ENCODE measurements at regions not wholly inside any gene's neighbourhood (a gene's known extent, or its start where the extent isn't known, plus 50 kb on each side); places are given as distances from the start of the nearest gene placed in this dataset.
"Not testable (repeated sequence)": the region's sequence is repeated elsewhere in the genome, so short reads cannot be mapped to it uniquely, and the experiment has no call there.

DNA sequence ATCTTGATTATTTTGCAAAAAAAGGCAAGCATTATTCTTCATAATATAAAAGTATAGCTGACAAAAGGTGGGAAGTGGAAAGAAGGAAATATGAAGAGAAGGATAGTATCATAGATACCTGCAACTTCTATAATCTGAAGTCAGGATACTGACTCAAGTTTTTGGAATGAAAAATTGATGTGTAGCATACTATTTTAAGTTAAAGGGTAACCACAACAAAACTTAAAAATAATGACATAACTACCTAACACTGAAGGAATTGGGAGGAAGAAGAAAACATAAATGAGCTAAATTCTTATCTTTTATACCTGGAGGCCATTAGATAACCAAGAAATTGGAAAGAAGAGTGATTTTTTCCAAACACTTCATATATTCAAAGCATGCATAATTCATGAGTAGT, 51.8 kb upstream of the TLE1 start:
- no peak for DNase-seq

DNA sequence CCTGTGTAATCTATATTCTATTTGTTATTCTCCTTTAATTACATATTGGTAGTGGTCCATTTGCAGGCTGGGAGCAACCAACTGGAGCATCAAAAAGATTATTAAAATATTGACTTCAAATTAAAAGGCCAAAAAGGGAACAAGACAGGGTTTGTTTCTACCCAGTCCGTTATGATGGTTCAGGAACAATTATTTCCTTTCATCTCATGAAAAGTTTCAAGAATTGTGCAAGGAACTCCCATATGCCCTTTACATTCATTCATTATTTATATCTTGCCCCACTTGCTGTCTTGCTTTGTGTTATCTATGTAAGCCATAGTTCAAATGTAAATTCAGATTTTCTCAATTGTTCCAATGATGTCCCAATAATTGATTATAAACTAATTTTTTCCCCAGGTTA, 58.7 kb upstream of the TLE1 start:
- DNase-seq = no peak

DNA sequence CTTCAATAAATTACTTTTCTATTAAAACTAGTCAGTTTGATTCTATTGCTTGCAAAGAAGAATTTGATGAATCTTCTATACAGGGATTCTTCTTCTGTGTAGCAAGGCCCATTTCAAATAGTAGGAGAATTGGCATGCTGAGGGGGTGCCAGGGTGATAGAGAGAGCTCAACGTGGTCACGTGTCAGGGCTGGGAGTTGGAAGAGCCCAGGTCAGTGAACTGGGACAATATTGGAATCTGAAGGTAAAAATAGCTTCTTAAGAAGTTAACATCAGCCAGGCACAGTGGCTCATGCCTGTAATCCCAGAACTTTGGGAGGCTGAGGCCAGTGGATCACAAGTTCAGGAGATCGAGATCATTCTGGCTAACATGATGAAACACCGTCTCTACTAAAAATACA, 64.1 kb upstream of the TLE1 start:
- no peak for DNase-seq

DNA sequence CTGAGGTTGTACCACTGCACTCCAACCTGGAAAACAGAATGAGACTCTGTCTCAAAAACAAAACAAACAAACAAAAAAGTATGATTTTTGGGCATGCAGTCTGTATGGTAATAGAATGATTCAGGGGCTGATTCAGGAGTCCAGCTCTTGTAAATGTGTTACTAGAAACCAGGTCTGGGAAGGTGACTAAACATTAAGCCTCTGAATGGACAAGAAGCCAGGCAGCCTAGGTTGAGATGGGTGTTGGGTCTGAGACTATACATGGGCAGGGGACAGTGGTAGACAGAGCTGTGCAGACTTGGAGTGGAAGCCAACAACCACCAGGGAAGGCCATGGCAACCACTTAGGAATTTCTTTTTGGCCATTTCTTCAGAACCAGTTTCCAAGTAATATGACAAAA, 64.9 kb upstream of the TLE1 start:
- DNase-seq = no peak

DNA sequence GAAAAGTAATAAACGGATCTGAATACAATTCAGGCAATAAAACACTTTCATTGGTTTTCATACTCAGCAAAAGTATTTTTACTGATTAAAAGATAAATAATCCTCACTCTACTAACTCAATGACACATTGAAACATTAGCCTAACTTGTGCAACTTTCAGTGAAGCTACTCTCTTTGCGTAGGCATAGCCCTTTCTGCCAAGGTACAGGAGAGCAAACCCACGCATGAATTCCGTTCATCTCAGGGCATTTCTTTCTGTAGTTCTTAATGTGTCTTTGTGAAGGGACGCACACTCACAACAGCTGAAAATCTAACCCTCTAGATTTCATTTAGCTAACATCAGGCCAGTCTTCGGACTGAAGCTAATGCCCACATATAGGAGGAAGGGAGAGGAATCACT, 66.4 kb upstream of the TLE1 start:
- DNase-seq = no peak

DNA sequence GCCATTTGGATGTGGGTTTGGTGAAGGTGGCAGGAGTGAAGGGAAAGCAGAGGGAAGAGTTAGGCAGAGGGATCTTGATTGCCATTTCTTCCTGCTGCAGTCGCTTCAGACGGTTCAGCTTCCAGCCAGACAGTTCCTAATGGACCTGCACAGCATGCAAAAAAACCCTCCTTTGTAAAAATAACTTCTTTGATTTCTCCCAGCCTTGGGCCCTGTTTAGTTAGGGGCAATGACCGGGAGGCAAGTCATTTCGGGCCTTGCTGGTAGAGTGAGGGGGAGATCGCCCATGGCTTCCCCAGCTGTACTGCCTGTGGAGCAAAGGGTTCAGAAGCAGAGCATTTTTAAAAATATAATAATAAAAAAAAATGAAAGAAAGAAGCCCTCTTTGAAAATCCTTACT, 67.2 kb upstream of the TLE1 start:
- no peak for DNase-seq

DNA sequence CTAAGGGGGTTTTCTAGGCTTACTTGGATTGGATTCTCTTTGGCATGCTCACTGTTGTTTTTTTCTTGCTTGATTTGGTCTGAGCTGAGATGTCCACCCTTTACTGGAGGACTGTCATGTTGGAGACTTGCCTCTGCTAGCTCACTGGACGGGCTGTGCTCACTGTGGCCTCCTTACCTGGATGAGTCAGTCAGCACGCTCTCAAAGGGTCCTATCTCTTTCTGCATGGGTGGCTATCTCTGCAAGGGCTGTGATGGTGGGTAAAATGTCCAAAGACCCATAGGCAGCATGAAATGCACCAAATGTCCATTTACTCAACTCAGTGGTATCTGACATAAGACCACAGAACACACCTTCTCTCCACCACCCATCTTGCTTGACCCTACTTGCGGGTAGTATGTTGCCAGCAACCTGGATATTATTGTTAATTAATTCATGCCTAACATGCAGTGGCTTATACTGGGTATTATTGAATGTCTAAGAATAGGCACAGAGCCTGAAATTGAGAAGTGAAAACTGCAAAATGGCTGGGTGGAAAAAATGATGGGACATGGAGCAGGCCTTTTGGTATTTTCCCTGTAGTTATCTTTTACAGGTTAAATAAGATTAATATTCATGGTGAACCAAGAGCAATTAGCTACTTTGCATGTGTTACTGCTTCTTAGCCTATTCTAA, 68.9 kb upstream of the TLE1 start:
- no peak for DNase-seq

DNA sequence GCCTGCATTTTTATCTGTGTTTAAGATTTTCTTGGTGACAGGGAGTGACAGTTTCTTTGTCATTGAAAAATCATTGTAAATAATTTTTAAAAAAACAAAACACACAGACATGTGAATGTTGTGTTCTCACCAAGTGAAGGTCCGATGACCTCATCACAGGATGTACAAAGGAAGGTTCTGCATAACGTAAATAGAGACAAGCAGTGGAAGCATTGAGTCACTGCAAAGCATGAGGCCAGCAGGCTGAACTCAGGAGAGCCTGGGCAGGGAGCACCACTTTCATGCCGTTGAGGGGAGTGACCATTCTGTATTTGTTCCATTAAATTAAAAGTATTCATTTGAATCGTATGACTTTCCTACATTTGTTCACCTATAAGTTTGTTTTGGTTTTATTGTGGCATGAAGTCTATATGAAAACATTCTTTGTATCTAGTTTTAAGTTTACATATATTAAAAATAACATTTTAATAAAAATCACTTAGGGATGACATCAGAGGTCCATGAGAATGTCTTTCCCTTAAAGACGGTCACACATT, 70.4 kb upstream of the TLE1 start:
- DNase-seq = peak; percentile 74

DNA sequence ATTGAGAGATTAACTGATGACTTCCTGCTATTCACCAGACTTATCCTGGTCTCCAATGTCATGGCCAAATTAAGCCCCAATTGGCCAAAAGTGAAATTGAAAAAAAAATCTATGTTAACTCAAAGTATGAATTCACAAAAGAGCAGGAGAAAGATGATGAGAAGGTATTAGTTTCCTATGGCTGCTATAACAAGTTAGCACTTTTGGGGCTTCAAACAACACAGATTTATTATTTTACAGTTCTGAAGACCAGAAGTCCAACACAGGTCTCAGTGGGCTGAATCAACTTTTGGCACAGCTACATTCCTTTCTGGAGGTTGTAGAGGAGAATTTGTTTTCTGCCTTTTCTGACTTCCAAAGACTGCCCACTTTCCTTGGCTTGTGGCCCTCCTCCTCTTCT, 78.6 kb upstream of the TLE1 start:
- no peak for DNase-seq

DNA sequence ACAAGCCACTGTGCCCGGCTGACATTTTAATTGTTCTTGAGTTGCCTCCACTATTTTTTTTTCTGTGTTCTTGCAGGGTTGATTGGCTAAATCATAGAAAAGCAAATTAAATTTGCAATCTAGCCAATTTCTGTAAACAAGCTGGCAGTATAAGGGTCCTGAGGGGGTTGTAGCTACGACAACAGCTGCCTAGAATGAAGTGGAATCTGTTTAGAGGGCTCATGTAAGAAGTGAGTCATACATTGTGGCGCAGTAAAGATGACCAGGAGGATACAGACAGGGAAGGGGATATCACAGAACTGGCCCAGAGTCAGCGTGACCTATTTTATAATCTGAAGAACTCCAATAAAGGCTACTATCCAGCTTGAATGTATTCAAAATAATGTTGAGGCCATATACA, 82.2 kb upstream of the TLE1 start:
- no peak for DNase-seq

DNA sequence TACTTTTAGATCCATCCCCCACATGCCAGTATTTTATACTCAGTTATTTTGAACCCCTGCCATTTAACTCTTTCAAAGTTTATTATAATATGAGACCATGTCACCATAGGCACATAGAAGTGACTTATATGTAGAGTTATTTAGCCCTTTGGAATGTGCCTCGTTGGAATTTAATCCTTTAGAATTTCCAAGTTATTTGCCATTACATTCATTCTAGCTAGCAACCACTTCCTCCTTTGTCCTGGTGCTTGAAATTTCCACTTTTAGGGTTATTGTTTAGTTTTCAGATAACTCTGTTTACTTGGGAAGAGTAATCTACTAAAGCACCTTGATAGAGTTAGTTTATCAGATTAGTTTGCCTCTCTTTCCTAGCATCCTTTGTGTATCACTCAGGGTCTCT, 82.8 kb upstream of the TLE1 start:
- no peak for DNase-seq

DNA sequence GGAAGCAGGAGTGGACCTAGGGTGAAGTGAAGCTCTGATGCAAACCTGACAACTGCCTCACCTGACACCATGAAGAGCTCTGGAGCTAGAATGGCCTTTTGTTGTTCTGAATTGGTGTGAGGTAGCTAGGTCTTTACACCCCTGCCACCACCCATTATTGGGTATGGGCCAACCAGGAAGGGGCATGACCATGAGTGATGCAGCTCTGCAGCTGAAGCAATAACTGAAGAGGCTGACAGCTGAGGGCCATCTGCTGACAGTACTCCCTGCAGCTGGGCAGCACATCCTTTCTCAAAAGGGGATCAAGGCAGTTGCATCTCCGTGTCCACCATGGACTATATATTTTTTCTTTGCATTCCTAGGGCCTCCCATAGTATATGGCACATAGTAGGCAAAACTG, 87.0 kb upstream of the TLE1 start:
- DNase-seq = peak; percentile 94

DNA sequence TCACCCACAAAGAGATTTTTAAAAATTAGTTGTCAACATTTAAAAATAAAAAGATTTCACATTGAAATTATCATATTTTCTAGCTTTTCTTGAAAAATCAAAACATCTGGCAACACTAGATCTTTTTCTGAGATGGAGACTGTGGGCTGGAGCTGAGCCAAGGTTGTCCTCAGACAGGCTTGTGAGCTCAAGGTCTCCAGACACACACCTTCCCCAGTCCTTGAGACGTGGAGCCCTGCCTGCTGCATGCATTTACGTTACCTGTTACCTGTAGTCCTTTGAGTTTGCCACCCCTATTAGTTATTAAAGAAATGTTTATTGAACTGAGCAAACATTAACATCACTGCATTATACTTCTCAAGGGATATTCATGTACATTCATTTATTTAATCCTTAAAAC, 87.5 kb upstream of the TLE1 start:
- no peak for DNase-seq

DNA sequence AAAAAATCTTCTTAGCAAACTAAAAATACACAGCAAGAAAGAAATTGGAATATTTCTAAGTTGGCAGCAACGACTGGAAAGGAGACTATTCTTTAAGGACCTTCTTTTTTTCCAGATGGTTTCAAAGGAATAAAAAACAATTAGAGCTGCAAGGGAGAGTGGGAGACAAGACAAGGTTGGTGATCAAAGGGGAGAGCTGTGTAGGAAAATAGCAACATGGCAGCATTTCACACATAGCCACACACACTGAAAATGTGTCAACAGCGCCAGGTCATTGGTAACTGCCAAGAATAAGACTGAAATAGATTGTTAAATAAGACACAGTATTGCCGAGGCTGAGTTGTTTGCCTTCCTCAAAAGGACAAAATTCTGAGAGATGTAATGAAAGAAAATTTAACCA, 88.1 kb upstream of the TLE1 start:
- DNase-seq = no peak

DNA sequence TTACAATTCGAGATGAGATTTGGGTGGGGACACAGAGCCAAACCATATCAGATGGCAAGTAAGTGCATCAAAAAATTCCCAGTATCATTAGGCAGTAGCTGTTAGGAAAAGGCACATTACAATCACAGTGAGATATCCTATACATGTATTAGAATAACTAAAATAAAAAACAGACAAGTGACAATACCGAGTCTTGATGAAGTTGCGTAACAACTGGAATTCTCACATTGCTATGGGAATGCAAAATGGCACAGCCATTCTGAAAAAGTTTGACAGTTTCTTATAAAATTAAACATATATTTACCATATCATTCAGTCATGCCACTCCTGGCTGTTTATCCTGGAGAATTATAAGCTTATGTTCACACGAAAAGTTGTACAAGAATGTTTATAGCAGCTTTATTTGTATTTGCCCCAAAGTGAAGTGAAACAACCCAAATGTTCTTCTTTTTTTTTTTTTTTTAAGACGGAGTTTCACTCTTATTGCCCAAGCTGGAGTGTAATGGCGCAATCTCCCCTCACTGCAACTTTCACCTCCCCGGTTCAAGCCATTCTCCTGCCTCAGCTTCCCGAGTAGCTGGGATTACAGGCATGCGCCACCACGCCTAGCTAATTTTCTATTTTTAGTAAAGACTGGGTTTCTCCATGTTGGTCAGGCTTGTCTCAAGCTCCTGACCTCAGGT, 93.1 kb upstream of the TLE1 start:
- no peak for DNase-seq

DNA sequence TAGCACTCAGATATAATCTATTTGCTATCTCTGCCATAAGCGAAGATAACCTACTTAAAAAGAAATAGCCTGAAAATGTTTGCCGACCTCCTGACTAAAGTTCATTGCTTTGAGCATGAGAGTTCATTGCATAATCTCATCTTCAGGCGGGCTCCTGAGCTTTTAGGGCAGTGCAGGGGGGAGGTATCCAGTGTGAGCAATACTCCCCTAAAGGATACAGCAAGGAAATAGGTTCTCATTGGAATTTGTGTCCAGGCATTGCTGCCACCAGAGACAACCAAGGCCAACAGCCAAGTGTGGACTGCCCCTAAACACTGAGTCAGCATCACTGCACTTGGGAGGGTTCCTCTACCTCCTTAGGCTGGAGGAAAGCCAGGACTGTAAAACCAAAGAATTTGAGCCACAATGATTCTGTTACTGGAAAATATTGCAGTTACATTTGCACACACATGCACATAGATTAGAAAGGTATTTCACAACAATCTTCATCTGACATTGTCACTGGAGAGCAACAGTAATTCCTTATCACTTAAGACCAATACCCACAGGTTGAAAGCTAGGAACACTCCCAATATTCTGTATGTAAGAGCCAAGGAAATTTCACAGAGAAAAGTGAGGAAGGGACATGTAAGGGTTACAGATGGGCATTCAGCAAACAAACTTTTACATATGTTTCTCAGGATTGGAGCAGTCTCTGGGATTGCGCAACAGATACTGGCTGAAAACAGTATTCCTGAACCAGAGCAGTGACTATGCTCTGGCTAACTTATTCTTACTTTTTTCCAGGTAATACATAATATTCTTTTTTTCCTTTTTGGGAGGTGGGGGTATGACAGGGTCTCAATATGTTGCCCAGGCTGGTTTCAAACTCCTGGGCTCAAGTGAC, 98.6 kb upstream of the TLE1 start:
- DNase-seq = no peak

DNA sequence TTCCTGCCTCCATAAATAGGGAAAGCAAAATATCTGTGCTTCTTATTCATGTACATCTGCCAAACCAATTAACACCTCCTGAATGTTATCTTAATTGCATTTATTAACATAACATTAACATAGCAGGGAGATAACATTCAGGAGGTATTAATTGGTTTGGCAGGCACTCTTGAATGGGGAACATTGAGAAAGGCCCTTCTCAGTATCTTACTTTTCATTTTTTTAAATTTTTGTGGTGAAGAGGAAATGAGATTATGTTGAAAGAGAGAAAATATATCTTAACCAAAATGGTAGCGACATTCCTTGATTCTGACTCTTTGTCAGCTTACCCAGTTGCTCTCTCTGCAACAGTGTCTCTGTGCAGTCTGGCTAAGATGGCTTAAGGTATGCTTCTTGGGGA, 100.4 kb upstream of the TLE1 start:
- no peak for DNase-seq

DNA sequence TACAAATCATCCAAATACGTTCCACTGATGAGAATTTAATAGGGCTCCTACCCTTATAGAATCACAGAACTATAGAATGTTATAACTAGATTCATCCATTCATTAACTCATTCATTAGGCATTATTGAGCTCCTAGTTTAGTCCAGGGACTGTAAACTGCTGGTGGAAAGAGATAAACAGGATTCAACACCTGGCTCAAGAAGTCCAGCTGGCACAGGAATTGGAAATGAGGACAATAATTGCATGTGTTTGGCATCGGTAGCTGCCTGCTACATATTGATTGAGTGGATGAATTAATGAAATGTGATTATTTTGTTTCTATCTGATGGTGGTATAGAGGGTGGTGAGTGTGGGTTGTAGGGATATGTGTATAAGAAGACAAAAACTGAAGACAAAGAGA, 100.8 kb upstream of the TLE1 start:
- DNase-seq = no peak

DNA sequence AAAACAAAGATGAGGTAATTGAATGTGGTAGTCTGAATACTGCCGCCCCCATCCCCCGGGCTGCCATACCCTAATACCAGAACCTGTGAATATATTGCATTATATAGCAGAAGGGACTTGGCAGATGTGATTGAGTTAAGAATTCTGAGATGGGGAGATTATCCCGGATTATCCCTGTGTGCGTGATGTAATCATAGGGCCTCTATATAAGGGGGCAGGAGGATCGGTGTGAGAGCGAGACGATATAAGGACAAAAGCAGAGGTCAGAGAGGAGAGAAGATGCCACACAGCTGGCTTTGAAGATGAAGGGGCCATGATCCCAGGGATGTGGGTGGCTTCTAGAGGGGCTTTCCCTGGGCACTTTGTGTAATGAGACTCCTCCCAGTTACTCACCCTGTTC, 101.7 kb upstream of the TLE1 start:
- no peak for DNase-seq

DNA sequence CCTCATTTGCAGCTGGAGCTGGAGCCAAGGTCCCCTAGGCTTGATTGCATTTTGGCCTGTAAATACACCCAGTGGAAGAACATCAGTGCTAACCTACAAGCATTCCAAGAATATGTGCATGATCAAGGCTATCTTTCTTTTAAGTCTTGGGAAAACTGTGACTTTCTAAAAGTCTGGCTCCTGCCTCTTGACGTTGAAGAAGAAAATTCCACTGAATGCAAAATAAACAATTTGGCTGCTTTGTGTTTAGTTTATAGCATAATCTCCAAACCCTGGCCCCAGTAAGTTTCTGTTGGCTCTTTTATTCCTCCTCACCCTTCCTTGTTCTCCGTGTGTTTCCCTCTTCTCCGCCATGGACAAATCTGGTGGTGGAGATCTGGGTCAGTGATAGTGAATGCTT, 109.3 kb upstream of the TLE1 start:
- no peak for DNase-seq

DNA sequence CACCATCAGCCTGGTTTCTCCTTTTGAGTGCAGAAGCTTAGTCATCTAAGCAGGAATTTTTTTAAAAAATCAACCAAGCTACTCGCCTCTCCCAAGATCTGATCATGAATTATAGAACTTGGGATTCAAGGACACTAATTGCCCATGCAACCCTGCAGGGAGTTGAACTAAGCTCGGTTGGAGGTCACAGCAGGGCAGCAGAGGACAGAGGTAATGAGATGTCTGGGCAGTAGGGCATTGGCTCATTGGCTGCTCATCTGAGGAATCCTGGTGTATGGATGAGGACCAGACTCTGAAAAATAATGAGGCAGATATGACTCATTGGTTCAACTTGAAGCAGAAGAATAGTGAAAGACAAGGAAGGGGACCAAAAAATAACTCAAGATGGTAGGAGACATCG, 111.8 kb upstream of the TLE1 start:
- DNase-seq = no peak

DNA sequence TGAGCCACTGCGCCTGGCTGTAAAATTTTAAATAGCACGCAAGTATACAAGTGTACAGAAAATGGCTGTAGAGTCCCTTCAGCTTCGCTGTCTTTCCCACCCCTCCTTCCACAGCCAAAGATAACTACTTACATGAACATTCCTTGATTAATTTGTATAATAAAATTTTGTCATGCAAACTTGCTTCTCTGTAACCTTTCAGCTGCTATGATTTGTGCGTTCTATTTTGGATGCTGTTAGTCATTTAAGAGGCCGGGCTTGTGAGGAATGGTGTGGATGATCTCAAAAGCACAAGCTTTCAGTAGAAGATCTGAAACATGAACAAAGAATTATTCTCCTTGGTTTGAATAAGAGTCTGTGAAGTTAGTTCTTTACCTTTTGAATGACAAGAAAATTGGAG, 115.0 kb upstream of the TLE1 start:
- no peak for DNase-seq

DNA sequence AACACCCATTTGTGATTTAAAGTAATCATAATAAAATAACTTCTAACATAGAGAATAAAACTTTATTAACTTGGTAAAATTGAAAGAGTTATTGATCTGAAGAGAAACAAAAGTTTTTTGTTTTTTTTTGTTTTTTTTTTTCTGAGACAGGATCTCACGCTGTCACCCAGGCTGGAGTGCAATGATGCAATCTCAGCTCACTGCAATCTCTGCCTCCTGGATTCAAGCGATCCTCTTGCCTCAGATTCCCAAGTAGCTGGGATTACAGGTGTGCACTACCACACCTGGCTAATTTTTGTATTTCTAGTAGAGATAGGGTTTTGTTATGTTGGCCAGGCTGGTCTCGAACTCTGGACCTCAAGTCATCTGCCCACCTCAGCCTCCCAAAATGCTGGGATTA, 116.5 kb upstream of the SPATA31D4 start:
- DNase-seq = not testable (repeated sequence)

DNA sequence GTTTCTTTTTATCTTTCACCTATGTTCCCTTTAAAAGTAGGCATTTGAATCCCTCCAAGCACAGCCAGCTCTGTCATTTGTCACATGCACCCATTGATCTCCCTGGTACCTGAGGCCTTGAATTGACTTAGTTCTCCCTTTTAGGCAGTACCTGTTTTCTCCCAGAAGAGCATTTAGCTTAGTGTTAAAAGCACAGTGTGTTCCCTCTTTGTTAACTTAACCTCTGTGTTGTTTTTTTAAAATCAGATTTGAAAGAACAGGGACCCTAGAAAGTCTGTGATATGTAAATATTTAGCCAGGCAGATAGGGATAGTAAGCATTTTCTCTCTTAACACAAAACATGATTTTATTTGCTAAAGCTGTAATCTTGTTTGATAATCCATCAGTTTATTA, 113.8 kb upstream of the SPATA31D4 start:
- peak; percentile 91 for DNase-seq
